HEK293T (cell line): ENCODE measurements at regions not wholly inside any gene's neighbourhood (a gene's known extent, or its start where the extent isn't known, plus 50 kb on each side); places are given as distances from the start of the nearest gene placed in this dataset.

ENCODE experiments used
- BHLHE40 ChIP-seq: fragments of 450-650 bp; IDR thresholded peaks from 2 replicates; pipeline ENCODE4 v1.6.1; 2016; ENCODE audit warnings: mild to moderate bottlenecking, moderate library complexity, borderline replicate concordance
- ELF4 ChIP-seq: fragments of 450-650 bp; IDR thresholded peaks from 2 replicates; pipeline ENCODE4 v1.6.1; 2017; ENCODE audit warnings: antibody characterized with exemption
- FOXA1 ChIP-seq: fragments of 450-650 bp; IDR thresholded peaks from 2 replicates; pipeline ENCODE4 v1.6.1; 2016; ENCODE audit warnings: mild to moderate bottlenecking
- FOXM1 ChIP-seq: fragments of 450-650 bp; IDR thresholded peaks from 2 replicates; pipeline ENCODE4 v1.6.1; 2017; ENCODE audit warnings: mild to moderate bottlenecking, borderline replicate concordance
- NFRKB ChIP-seq: fragments of 450-650 bp; IDR thresholded peaks from 2 replicates; pipeline ENCODE4 v1.6.1; 2016; ENCODE audit warnings: mild to moderate bottlenecking, moderate library complexity
- SUZ12 ChIP-seq: fragments of 450-650 bp; IDR thresholded peaks from 2 replicates; pipeline ENCODE4 v1.6.1; 2016; ENCODE audit warnings: mild to moderate bottlenecking
- TARDBP ChIP-seq: fragments of 450-650 bp; IDR thresholded peaks from 2 replicates; pipeline ENCODE4 v1.6.1; 2016

- no peak for TF ChIP-seq FOXA1
- no peak for TF ChIP-seq FOXM1
- TF ChIP-seq BHLHE40 = no peak
- no peak for TF ChIP-seq TARDBP
- no peak for TF ChIP-seq ELF4
- no peak for TF ChIP-seq SUZ12
- no peak for TF ChIP-seq NFRKB
Observed at GRCh38 chr1:90507173-90507572, 209.9 kb downstream of the BARHL2 start.
